GM21737 (cell line): ENCODE measurements at regions not wholly inside any gene's neighbourhood (a gene's known extent, or its start where the extent isn't known, plus 50 kb on each side); places are given as distances from the start of the nearest gene placed in this dataset.

ENCODE experiments used
- ATAC-seq: cut with Tn5 transposase; IDR thresholded peaks from one replicate; pipeline ENCODE4 v1.9.1; 2021; ENCODE audit warnings: mild to moderate bottlenecking, moderate library complexity; ENCODE audit not compliant: unreplicated experiment

DNA sequence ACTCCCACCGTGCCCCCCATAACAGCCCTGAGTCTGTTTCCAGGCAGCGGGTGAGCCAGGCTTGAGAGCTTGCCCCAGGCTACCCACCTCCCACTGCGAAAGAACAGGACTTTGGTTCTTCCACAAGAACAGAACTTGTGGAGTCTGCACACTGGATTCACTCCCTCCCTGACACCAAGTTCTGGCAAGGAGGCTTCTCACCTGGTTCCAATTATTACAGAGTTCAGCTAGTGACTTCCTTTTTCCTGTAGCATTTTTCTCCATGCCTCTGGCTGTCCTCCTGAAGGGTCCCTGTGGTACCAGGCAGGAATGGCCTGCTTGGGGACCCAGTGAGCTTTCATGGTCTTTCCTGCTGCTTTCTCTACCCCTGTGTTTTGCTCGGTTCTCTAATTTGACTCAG is 208.6 kb upstream of the SFRP2 start:
- no peak for ATAC-seq

DNA sequence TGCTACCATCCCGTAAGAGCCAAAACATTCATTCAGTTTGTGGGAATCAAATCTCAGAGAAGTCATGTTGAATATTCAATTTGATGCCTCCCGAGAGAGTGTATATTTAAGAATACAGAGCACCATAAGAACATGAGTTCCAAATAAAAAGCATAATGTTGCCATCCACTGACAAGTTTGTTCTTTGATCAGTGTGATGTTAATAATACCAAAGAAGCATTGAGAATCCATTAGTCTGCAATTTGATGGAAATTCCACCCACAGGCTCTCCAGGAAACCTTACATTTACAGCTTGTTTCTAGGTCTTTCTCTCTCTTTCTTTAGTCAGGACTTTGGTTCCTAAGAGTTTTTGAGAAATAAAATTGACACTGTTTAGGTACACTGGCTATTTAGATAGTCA is 200.6 kb upstream of the SFRP2 start:
- no peak for ATAC-seq

DNA sequence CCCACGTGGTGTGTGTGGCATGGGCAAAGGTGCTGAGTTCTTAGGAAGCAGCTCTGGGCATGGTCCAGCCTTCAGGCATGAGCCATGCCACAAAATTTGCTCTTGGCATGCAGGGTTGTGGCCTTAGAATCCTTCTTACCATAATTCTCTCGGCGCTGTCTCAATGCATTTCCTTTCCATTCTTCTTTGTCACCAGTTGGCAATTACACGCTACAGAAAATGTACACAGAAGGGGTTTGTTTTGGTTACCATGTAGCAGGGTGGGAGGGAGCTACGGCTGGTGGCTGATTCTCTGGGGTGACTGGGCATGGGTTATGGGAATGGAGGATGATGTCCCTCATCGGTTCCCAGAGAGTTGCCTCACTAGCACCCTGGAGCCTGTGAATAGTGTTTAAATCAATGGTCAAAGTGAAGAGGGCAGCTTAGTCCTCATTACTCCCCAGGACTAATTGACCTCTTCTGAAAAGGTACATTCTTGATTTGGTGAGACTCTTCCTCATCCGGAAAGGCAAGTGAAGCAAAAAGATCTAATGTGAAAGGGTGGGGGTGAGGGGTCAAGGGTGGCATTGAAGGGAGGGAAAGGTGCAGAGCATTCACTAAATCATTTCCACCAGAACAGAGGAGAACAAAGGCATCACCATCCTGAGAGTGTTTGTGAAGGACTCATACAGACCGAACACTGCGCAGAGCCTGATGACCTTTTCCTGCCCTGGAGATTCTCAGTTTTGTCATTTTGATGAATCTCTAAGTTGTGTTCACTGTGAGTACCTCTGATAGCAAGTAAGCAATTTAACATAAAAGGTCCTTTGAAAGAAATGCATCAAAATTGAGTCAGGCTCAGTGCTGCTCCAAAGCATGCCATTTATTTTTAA is 199.8 kb upstream of the SFRP2 start:
- no peak for ATAC-seq

DNA sequence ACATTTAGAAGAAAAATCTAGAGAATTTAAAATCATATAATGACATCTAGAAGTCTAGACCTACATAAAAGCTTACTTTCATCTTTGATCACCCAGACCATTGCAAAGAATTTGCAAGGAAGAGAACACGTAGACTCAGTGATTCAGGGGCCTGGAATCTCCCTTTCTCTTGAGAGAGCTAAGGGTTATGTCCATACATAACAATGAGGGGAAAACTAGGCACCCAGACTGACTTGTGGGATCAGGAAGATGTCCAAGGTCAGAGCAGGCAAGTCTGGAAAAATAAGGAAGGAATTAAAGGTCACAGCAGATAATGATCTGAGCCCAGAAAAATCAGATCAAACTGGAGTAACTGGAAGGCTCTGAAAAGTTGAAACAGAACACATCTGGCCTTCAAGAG is 198.4 kb upstream of the SFRP2 start:
- no peak for ATAC-seq

DNA sequence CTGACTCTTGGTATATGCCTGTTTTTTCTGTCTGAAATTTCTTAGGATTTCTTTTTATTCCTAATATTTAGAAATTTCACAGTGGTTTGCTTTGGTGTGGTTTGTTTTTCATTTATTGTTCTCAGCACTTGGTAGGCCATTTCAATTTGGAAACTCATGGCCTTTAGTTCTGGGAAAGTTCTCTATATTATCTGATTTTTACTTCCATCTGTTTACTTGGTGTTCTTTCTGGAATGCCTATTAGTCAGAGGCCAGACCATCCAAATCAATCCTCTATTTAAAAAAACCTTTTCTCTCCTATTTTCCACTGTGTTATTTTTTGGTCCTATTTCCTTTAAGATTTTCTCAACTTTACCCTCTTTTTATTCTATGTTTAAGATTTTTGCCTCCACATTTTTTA is 188.1 kb upstream of the SFRP2 start:
- no peak for ATAC-seq

DNA sequence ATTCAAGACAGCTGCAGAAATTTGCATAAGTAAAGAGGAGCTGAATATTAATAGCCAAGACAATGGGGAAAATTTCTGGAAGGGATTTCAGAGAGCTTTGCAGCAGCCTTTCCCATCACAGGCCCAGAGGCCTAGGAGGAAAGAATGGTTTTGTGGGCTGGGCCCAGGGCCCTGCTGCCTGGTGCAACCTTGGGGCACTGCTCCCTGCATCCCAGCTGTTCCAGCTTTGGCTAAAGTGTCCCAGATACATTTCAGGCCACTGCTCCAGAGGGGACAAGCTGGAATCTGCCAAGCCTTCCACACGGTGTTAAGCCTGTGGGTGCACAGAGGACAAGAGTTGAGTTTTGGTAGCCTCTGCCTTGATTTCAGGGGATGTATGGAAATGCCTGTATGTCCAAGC is 185.6 kb upstream of the SFRP2 start:
- no peak for ATAC-seq

DNA sequence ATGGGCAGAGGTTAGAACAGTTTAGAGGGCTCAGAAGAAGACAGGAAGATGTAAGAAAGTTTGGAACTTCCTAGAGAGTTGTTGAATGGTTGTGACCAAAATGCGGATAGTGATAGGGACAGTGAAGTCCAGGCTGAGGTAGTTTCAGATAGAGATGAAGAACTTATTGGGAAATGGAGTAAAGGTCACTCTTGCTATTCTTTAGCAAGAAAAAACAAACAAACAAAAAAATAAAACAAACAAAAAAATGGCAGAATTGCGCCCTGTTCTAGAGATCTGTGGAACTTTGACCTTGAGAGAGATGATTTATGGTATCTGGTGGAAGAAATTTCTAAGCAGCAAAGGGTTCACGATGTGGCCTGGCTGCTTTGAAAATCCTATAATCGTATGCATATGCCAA is 185.1 kb upstream of the SFRP2 start:
- no peak for ATAC-seq

DNA sequence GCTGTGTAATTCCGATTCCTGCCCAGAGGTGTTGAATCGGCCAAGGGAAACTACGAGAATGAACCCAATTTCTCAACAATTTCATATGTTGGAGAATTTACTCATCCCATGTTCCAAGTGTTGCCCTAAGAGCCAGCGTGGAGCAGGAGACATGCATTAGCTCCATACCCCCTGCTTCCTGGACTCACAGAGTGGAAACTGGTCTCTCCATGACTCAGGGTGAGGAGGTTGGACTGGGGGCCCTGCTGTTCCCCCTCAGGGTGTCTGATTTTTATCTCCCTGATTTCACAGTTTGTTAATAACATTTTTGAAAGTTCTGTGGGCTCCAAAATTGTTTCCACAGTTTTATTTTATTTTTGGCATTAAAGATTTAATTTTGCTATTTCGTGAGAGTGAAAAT is 183.0 kb upstream of the SFRP2 start:
- no peak for ATAC-seq

DNA sequence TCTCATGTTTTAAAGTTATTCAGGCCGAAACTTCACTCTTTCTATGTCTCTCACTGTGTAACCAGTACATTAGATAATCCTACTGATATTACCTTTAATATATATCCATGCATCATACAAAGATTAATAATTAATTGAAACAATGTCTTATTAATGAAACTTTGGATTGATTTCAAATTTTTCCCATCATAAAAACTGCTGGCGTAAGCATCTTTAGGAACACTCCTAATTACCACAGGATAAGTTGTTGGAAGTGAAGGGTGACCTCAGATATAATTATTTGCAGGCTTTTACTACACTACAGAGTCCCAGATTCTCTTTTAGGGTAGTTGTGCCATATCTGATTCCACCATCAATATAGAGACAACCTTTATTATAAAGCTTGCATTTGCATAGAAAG is 181.3 kb upstream of the SFRP2 start:
- ATAC-seq: no peak

DNA sequence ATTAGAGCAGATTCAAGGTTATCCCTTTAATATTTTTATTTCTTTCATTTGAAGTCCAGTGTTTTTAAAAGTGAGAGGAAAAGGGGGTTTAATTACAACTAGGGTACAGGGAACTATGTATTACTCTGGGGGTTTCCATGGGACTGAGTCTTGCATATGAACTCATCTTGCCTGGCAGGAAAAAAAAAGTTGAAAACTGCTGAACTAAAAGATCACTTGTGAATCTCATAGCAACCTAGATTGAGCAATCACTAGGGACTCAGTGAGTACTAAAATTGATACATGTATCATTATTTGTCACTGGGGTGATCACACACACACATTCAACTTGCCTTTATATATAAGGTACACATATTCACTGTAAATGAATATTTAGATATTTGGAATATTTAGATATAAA is 180.7 kb upstream of the SFRP2 start:
- ATAC-seq: no peak

DNA sequence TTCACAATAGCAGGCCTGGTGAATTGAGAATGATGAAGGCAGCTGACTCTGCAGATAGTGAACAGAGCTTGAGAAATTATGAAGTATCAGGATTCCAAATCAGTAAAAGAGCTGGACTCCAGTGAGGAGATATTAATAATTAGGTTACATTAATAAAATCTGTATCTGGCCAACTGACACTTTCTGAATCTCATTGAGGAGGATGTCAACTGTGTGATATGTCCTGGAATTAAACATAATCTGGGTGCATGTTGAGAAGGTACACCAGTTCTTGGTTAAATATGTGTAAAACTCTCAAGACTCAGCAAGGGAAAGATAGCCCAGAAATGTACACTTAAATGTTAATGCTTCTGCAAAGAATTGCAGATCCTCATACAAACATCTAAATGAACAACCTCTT is 177.8 kb upstream of the SFRP2 start:
- ATAC-seq: no peak

DNA sequence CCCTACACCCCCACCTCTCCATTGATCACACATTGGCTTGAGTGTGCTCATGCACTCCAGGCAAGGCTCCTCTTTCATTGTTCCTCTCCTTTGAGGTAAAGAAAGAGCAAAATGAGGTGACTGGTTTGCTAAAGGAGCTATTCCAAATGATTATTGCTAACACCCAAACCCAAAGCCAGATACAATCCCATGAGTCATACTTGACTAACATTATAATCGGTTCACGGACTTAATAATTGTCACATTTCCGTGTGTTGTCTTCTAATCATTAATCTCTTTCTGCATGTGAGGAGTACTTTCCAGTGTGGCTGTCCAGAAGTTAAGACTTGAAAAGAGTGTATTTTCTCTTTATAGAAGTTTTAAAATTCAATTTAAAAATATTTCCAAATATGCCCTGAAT is 174.3 kb upstream of the SFRP2 start:
- ATAC-seq: no peak

DNA sequence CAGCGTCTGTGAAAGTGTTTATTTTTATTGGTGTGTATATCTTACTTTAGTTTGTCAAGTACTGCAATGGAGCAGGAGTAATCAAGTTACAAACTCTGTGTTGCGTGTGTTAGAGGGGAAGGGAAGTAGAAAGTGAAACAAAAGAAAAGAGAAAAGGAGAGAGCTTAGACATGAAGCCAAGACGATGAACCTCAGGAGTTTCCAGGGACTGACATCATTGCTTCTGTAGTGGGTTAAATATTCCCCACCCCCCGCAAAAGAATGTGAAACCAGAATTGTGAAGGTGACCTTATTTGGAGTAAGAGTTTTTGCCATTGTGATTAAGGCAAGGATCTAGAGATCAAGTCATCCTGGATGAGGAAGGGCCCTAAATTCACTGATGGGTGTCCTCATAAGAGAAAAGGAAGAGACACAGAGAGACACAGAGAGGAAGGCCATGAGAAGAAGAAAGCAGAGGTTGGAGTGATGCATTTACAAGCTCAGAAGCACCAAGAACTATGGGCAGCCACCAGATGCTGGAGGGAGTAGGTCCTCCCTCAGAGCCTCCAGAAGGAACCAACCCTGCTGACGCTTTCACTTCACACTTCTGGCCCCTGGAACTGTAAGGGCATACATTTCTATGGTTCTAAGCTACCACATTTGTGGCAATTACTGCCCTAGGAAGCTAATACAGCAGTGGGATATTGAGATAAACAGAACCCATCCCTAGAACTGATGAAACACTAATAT is 173.6 kb upstream of the SFRP2 start:
- no peak for ATAC-seq

DNA sequence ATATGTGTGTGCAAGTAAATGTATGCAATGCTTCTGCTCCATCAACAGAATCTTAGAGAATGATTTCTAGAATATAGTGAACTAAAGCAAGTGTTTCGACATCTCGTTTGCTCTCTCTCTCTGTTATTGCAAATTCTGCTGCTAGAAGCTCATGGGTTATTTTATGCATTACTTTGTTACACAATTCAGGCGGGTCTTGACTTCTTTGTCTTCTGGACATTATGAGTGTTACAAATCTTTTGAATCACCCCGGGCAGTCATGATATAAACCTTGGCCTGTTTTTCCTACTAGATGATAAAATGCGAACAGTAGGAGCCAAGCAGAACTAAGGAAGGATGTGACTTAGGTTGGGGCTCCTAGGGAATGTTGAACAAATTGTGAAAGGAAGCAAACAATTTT is 166.4 kb upstream of the SFRP2 start:
- no peak for ATAC-seq

DNA sequence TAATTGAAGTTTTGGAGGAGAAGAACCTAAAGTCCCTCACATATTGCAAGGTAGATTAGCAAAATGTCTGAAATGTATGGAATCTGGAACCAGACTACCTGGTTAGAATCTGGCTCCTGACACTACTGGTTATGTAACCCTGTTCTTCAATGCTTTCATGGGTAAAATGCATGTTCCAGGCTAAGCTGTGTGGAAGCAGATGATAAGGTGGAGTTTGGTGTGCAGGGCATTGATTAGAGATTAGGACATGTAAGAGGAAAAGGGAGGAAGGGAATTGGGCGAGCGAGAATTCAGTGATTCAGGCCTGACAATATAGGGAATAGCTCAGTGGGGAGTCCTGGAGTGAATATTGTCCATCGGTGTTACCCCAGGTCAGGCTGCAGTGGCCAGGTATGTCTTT is 165.8 kb upstream of the SFRP2 start:
- no peak for ATAC-seq

DNA sequence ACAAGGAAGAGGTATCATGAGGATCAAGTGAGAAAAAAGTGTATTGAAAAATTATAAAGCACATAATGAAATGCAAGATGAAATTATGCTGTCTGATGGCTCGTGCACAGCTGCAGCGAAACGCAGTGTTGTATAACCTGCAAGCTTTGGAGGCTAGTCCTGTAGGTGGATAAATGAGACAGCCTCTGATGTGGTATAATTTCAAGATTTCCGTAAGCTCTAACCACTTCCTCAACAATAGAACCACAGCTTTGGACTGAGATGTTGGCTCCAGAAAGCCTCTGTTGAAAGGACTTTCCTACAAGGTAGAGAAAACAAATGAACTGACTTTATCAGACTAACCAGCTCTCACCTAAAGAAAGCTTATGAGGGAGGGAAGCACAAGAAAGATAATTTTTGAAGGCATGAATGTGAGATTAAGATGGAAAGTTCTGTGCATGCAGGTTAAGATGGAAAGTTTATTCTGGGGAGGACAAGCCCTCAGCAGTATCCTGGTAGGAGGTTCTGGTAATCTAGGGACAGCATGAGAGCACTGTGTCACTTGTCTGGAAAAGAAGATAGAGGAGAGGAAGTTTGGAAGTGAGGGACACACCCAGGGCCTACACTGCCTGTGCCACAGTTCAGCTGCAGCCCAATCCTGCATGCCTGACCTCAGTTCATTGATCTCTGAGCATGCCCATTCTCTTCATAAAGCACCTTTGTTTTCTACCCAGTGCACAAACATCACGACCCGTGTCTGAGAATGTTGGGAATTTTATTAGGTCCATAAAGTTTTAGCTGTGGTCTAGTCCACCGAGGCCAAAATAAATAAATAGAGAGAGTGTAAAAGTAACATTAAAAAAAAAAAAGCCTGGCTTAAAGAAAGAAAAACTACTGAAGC is 161.5 kb upstream of the SFRP2 start:
- no peak for ATAC-seq

DNA sequence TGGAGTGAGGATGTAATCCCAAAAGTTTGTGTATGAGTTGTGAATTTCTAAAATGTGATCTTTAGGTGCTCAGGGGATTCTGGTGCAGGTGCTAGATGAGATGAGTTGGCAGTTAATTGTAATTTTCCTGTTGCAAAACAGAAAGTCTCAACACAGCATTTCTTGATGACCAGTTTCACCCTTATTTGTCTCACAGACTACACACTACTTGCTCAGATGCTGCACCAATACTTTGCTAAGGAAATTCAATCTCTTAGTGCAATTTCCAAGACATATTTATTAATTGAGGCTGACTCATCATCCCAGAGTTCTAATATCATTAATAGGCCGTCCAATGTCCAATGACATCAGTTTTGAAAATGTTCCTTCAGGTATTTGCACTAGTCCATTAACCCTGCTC is 159.2 kb upstream of the SFRP2 start:
- ATAC-seq: no peak

DNA sequence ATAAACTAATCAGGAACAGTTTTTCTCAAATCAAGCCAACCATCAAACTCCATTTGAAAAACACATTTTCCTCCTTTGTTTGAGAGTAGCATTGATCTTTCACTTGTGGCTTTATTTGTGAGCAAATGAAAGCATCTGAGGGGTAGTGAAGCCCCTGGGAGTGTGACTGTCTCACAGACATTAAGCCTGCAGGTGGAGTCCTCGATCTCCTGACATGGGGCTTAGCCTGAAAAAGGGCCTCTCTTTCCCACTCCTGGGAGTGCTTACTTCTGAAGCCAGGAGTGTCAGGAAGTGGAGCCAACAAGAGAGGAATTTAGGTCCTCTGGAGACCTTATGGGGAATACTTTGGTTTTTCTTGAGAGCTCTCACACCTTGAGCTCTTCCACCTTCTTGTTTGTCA is 158.2 kb upstream of the SFRP2 start:
- ATAC-seq: no peak

DNA sequence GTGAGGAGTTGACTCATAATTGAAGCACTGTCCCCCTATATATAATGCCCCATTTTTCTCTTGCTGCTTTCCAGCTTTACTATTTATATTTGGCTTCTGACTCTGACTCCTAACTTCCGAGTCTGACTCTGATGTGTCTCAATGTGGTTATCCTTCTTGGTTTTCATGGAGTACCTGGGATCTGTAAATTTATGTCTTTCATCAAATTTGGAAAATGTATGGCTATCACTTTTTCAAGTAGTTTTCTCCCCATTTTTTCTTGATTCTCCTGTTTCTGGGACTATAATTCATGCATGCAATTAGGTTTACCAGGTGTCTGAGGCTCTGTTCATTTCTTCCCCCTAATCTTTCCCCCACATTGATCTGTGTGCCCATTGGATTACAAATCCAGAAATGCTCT is 156.8 kb upstream of the SFRP2 start:
- ATAC-seq: no peak

DNA sequence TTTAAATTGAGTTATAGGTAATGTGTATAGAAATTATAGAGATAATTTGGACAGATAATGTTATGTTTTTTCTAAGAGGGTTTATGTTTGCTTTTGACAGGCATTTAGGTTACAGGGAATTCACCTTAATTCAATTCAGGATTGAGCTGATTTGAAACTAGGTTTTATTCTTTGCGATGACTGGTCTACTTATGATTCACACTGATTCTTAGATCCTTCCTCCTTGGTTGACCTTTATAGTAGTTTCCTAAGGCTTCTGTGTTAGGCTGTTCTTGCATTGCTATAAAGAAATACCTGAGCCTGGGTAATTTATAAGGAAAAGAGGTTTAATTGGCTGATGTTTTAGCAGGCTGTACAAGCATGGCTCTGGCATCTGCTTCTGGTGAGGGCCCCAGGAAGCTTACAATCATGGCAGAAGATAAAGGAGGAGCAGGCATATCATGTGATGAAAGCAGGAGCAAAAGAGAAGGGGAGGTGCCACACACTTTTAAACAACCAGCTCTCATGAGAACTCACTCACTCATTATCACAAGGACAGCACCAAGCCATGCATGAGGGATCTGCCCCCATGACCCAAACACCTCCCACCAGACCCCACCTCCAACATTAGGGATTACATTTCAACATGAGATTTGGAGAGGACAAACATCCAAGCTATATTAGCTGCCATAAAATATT is 155.0 kb upstream of the SFRP2 start:
- ATAC-seq: no peak

DNA sequence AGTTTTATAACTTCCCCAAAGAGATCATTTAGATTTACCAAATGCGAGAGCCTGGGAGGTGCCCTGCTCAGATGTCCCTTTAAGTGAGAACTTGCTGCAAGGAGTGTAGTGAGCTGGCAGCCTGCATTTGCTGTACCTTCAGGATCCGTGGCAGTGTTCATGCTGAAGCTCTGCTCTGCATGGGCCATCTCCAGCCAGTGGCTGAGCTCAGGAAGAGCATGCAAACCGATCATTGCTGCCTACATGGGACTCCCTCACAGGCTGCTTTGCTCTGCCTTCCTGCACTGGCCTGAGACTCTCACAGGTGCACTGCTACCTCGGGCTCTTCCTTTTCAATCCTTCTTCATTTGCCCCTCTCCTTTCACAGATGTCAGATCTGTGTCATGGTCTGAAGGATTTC is 152.0 kb upstream of the SFRP2 start:
- ATAC-seq: no peak
